ENCODE measurements at regions not wholly inside any gene's neighbourhood (a gene's known extent, or its start where the extent isn't known, plus 50 kb on each side); places are given as distances from the start of the nearest gene placed in this dataset.

DNA sequence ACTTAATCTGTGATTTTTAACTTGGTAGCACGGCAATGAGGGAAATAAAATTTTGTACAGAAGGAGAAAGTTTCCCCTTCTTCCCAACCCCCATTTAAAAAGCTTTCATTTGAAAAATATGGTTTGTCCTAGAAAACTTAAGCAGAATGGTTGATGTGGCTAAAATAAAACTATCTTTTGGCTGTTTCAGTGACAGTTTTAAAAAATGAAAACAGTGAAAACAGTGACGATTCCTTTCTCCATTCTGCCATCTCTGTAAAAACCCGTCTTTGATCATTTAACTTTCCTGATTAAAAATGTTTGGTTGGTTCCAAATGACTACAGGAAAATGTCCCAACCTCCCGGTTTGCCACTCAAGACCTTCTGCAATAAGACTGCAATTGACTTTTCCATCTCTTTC lies 160.7 kb downstream of the EBLN2 start:
- Mint-ChIP-seq H3K36me3 (no peaks in the 10 kb centered on the region), H3K27me3 (ENCODE audit: insufficient read depth, low read depth) (peaks cover 2% of the 10 kb centered on the region), H3K9me3 (no peaks in the 10 kb centered on the region), H3K27ac (no peak overlapping the region), H3K4me3 (no peak overlapping the region), H3K4me1 (peaks cover 19% of the 10 kb centered on the region)
- Histone ChIP-seq H3K9ac (no peak overlapping the region), H4K20me1 (ENCODE audit: low read depth) (no peaks in the 10 kb centered on the region), H3K4me1 (peaks cover 12% of the 10 kb centered on the region), H3K36me3 (no peaks in the 10 kb centered on the region), H3K79me2 (ENCODE audit: low read depth) (no peaks in the 10 kb centered on the region), H3K9me3 (ENCODE audit: low read depth) (no peaks in the 10 kb centered on the region), H3K27ac (no peak overlapping the region), H3K4me2 (no peak overlapping the region), H2AFZ (replicated peaks) (no peak overlapping the region), H3K27me3 (no peaks in the 10 kb centered on the region), H3K4me3 (no peak overlapping the region), H3F3A (ENCODE audit: low read depth) (no peaks in the 10 kb centered on the region)
- TF ChIP-seq EZH2phosphoT487 (IDR thresholded peaks at IDR 0.05) = no peak
- TF ChIP-seq, protein P1, sequence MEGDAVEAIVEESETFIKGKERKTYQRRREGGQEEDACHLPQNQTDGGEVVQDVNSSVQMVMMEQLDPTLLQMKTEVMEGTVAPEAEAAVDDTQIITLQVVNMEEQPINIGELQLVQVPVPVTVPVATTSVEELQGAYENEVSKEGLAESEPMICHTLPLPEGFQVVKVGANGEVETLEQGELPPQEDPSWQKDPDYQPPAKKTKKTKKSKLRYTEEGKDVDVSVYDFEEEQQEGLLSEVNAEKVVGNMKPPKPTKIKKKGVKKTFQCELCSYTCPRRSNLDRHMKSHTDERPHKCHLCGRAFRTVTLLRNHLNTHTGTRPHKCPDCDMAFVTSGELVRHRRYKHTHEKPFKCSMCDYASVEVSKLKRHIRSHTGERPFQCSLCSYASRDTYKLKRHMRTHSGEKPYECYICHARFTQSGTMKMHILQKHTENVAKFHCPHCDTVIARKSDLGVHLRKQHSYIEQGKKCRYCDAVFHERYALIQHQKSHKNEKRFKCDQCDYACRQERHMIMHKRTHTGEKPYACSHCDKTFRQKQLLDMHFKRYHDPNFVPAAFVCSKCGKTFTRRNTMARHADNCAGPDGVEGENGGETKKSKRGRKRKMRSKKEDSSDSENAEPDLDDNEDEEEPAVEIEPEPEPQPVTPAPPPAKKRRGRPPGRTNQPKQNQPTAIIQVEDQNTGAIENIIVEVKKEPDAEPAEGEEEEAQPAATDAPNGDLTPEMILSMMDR (IDR thresholded peaks at IDR 0.05) = no peak
- no peak for TF ChIP-seq EZH2 (IDR thresholded peaks at IDR 0.05)
- no peak for DNase-seq (ENCODE audit: low spot score)

DNA sequence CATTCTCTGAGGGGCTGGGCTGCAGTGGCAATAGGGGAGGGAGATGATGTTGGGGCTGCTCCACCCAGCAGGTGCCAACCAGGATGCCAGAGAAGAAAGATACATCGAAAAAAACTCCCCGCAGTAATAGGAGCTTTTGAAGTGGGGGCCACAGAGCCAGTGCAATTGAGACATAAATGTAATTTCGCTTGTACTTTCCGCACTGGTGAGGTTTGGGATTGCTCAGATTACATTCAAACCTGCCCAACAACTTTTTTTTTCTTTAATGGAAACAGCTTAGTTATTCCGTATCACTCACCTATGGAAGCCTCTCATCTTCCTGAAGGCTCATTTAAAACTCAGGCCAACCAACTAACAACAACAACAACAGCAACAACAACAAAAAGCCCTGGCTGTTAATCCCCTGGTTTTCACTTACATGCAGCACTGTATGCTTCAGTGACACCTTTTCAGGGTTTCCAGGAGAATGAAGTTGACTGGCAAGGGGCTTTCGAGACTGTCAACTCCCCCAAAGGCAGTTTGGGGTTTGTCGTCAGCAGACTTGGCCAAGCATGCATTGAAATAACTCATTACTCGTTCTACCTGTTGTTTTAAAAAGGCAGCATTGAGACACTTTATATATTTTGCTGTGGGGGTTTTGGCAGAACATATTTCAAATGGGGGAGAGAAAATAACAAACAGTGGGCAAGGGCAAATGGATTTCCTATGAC lies 163.8 kb downstream of the EBLN2 start:
- H3K27ac Mint-ChIP-seq = peak overlapping the region; percentile 28
- no peak overlapping the region for H3K4me3 Mint-ChIP-seq
- H3K9me3 Mint-ChIP-seq = no peaks in the 10 kb centered on the region
- H3K27ac ChIP-seq = no peak overlapping the region
- no peaks in the 10 kb centered on the region for H3K27me3 ChIP-seq
- TF ChIP-seq, protein P1 (IDR thresholded peaks at IDR 0.05) = no peak
- TF ChIP-seq EZH2 (IDR thresholded peaks at IDR 0.05) = no peak
- no peak for TF ChIP-seq EZH2phosphoT487 (IDR thresholded peaks at IDR 0.05)
- H2AFZ ChIP-seq (replicated peaks) = no peak overlapping the region
- H3K4me2 ChIP-seq = no peak overlapping the region
- peak; percentile 43 for DNase-seq (ENCODE audit: low spot score)
- H3K9ac ChIP-seq = no peak overlapping the region
- peaks cover 18% of the 10 kb centered on the region for H3K4me1 ChIP-seq
- no peaks in the 10 kb centered on the region for H3K79me2 ChIP-seq (ENCODE audit: low read depth)
- H3K4me3 ChIP-seq = no peak overlapping the region
- no peaks in the 10 kb centered on the region for H3K36me3 Mint-ChIP-seq
- no peaks in the 10 kb centered on the region for H3K9me3 ChIP-seq (ENCODE audit: low read depth)
- peaks cover 34% of the 10 kb centered on the region for H3K4me1 Mint-ChIP-seq
- no peaks in the 10 kb centered on the region for H3K36me3 ChIP-seq
- H3K27me3 Mint-ChIP-seq (ENCODE audit: insufficient read depth, low read depth) = peaks cover 4% of the 10 kb centered on the region
- no peaks in the 10 kb centered on the region for H4K20me1 ChIP-seq (ENCODE audit: low read depth)
- H3F3A ChIP-seq (ENCODE audit: low read depth) = no peaks in the 10 kb centered on the region

DNA sequence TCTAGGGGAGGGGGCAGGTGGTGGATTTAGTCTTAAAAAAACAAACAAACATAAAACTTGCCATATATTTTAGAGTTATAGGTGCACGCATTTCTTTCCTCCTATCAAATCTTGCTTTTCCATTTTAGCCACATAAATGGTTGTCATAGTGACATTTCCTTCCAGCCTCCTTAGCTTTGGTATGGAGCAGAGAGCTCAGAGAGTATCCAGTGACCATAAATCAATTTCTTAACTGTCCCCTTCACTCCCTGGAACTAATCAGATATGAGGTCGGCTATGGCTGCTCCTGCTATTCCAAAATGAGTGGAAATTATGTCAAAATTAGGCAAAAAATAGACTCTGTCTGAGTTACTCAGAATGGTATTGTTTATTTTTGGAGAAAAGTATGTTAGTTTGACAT lies 164.5 kb downstream of the EBLN2 start:
- Mint-ChIP-seq H3K27ac (peak overlapping the region; percentile 28), H3K4me3 (no peak overlapping the region), H3K4me1 (peaks cover 34% of the 10 kb centered on the region), H3K9me3 (no peaks in the 10 kb centered on the region), H3K36me3 (no peaks in the 10 kb centered on the region), H3K27me3 (ENCODE audit: insufficient read depth, low read depth) (peaks cover 4% of the 10 kb centered on the region)
- Histone ChIP-seq H3K9ac (no peak overlapping the region), H3F3A (ENCODE audit: low read depth) (no peaks in the 10 kb centered on the region), H3K36me3 (no peaks in the 10 kb centered on the region), H3K27me3 (no peaks in the 10 kb centered on the region), H2AFZ (replicated peaks) (no peak overlapping the region), H3K9me3 (ENCODE audit: low read depth) (no peaks in the 10 kb centered on the region), H3K79me2 (ENCODE audit: low read depth) (no peaks in the 10 kb centered on the region), H3K27ac (no peak overlapping the region), H3K4me1 (peaks cover 18% of the 10 kb centered on the region), H3K4me3 (no peak overlapping the region), H3K4me2 (no peak overlapping the region), H4K20me1 (ENCODE audit: low read depth) (no peaks in the 10 kb centered on the region)
- DNase-seq (ENCODE audit: low spot score) = no peak
- no peak for TF ChIP-seq EZH2 (IDR thresholded peaks at IDR 0.05)
- TF ChIP-seq EZH2phosphoT487 (IDR thresholded peaks at IDR 0.05) = no peak
- TF ChIP-seq, protein P1 (IDR thresholded peaks at IDR 0.05) = no peak

Data from neural progenitor cell (in vitro differentiated cells).